T-cell (primary cell): ENCODE measurements at regions not wholly inside any gene's neighbourhood (a gene's known extent, or its start where the extent isn't known, plus 50 kb on each side); places are given as distances from the start of the nearest gene placed in this dataset.

Experiments
- ATAC-seq, 4 experiments: fragments of 200-7000 bp in 3 of 4; fragments of 150-1000 bp in 1 of 4; cut with Tn5 transposase; replicated peaks in 1 of 4; 1 replicate in 3 of 4; 2 replicates in 1 of 4; pipeline ENCODE4 v1.10.0; 2021; ENCODE audit warnings: moderate library complexity in 3 of 4, mild to moderate bottlenecking in 2 of 4, moderate number of reproducible peaks in 1 of 4
- CTCF ChIA-PET, 2 donors: fragments of 300-600 bp; sonication (Branson Sonifier 250); formaldehyde crosslinking; loops; one replicate each; lab custom pipeline; 2022; ENCODE audit warnings: antibody characterized with exemption in 2 of 2; lab: Charles Lee
- POLR2A ChIA-PET, 2 donors: fragments of 300-600 bp; sonication (Branson Sonifier 250); formaldehyde crosslinking; loops; one replicate each; lab custom pipeline; 2022; ENCODE audit warnings: antibody characterized with exemption in 2 of 2; lab: Charles Lee
- DNase-seq, 35 experiments: peaks; one replicate each; pipeline versions ENCODE4 v3.0.0 to v3.0.0-alpha.2; 2013 to 2023
- H3K27ac ChIP-seq: one replicate; pipeline ENCODE4 v1.5.1; 2013; ENCODE audit warnings: low read length
- H3K27me3 ChIP-seq, 2 experiments: replicated peaks in 1 of 2; 1 replicate in 1 of 2; 2 replicates in 1 of 2; pipeline versions ENCODE4 v1.6.1 to v1.7.0; 2013; ENCODE audit warnings: low read length in 1 of 2, mixed read lengths in 1 of 2; ENCODE audit not compliant: control insufficient read depth in 2 of 2, insufficient read depth in 2 of 2; ENCODE audit errors: extremely low read depth in 1 of 2
- H3K36me3 ChIP-seq, 2 donors: 1 replicate in 1 of 2; 2 replicates in 1 of 2; pipeline versions ENCODE4 v1.6.1 to v1.7.0; 2013; ENCODE audit warnings: low read length in 1 of 2; ENCODE audit not compliant: control insufficient read depth in 2 of 2, insufficient read depth in 1 of 2; ENCODE audit errors: extremely low read depth in 1 of 2
- H3K4me1 ChIP-seq, 2 experiments: 1 replicate in 1 of 2; 2 replicates in 1 of 2; pipeline versions ENCODE4 v1.6.1 to v1.7.0; 2013; ENCODE audit warnings: low read length in 2 of 2, mixed read lengths in 1 of 2; ENCODE audit not compliant: insufficient read depth in 2 of 2, control insufficient read depth in 1 of 2; ENCODE audit errors: extremely low read depth in 1 of 2
- H3K4me3 ChIP-seq, 2 donors: 1 replicate in 1 of 2; 2 replicates in 1 of 2; pipeline versions ENCODE4 v1.5.1 to v1.7.0; 2013; ENCODE audit warnings: mild to moderate bottlenecking in 2 of 2, low read length in 1 of 2, moderate library complexity in 1 of 2; ENCODE audit not compliant: control insufficient read depth in 1 of 2; ENCODE audit errors: extremely low read depth in 1 of 2
- H3K9me3 ChIP-seq: 2 replicates; pipeline ENCODE4 v1.7.0; 2013
- H3K27ac Mint-ChIP-seq, 2 donors: one replicate each; pipeline ENCODE4 v1.8.0; 2020 to 2021; ENCODE audit warnings: mild to moderate bottlenecking in 2 of 2, mixed read lengths in 2 of 2
- H3K27me3 Mint-ChIP-seq, 2 donors: one replicate each; pipeline ENCODE4 v1.8.0; 2021 to 2022; ENCODE audit warnings: mixed read lengths in 2 of 2
- H3K36me3 Mint-ChIP-seq: one replicate; pipeline ENCODE4 v1.8.0; 2021; ENCODE audit warnings: mixed read lengths
- H3K4me1 Mint-ChIP-seq, 3 donors: one replicate each; pipeline ENCODE4 v1.8.0; 2020 to 2022; ENCODE audit warnings: mixed read lengths in 3 of 3, mild to moderate bottlenecking in 1 of 3
- H3K4me3 Mint-ChIP-seq, 3 donors: one replicate each; pipeline ENCODE4 v1.8.0; 2020 to 2022; ENCODE audit warnings: mild to moderate bottlenecking in 3 of 3, mixed read lengths in 3 of 3, moderate library complexity in 3 of 3
- H3K9me3 Mint-ChIP-seq, 3 donors: one replicate each; pipeline ENCODE4 v1.8.0; 2020 to 2022; ENCODE audit warnings: mixed read lengths in 3 of 3
- WGBS: methylation state at CpG from one replicate; pipeline ENCODE4 v1.1.5; 2013; ENCODE audit warnings: missing lambda C conversion rate; ENCODE audit not compliant: insufficient coverage; 5-methylcytosine and 5-hydroxymethylcytosine counted together

DNA sequence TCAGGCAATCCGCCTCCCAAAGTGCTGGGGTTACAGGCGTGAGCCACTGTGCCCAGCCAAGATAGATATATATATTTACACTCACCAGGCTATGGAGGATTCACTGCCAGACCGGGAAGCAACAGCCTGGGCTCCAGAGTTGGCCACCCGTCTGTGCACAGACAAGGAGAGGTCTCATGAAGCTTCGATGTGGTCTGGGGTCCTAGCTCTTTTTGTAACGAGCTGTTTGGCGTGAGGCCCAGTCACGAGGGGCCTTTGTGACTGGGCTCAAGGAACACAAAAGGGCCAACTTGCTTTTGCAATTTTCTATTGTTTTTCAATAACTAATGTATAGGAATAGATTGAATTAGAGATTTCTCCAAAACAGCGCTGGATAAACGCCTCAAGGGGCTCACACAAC is 77.6 kb upstream of the EIF5 start:
- no peak overlapping the region for H3K27ac ChIP-seq
- Mint-ChIP-seq H3K27me3 (peaks cover 12 to 23% of the 10 kb centered on the region in 2 donors), H3K9me3 (peaks cover 0 to 5% (median 0%) of the 10 kb centered on the region in 3 donors), H3K4me1 (peaks cover 7 to 12% (median 9%) of the 10 kb centered on the region in 3 donors), H3K27ac (no peak overlapping the region), H3K4me3 (no peak overlapping the region), H3K36me3 (no peaks in the 10 kb centered on the region)
- H3K4me3 ChIP-seq, result no peak overlapping the region
- no peaks in the 10 kb centered on the region for H3K9me3 ChIP-seq
- POLR2A ChIA-PET, result no interaction called here
- peaks cover 0 to 4% of the 10 kb centered on the region in 2 experiments for H3K4me1 ChIP-seq
- 72% methylated on average over 3 of the region's 10 CpGs for WGBS
- ATAC-seq (no peak), DNase-seq (no peak)
- H3K36me3 ChIP-seq, result no peaks in the 10 kb centered on the region
- CTCF ChIA-PET, result no interaction called here
- peaks cover 0 to 9% of the 10 kb centered on the region in 2 experiments for H3K27me3 ChIP-seq

DNA sequence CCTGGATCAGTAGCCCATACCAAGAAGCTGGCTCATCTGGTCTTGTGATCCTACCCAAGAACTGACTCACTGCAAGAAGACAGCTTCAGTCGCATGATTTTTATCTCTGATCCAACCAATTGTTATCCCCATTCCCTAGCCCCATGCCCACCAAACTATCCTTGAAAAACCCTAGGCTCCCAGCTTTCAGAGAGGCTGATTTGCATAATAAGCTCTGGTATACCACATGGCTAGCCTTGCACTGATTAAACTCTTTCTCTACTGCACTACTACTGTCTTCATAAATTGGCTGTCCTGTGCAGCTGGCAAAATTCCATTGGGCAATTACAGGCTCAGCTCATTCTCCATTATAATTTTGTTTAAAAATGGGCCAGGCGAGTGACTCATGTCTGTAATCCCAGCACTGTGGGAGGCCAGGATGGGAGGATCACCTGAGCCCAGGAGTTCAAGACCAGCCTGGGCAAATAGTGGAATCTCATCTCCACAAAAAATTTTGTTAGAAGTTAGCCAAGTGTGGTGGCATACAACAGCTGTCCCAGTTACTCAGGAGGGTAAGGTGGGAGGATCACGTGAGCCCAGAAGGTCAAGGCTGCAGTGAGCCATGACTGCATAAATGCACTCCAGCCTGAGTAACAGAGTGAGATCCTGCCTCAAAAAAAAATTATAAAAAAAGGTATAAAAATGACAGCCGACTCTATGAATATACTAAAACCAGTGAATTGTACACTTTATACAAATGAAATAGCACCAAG is 76.7 kb upstream of the EIF5 start:
- Mint-ChIP-seq H3K9me3 (no peaks in the 10 kb centered on the region), H3K27ac (no peak overlapping the region), H3K4me3 (no peak overlapping the region), H3K36me3 (no peaks in the 10 kb centered on the region), H3K27me3 (peaks cover 12 to 21% of the 10 kb centered on the region in 2 donors), H3K4me1 (peaks cover 7 to 12% (median 11%) of the 10 kb centered on the region in 3 donors)
- no peak for ATAC-seq
- Histone ChIP-seq H3K27me3 (peaks cover 0 to 9% of the 10 kb centered on the region in 2 experiments), H3K27ac (no peak overlapping the region), H3K9me3 (no peaks in the 10 kb centered on the region), H3K4me3 (no peak overlapping the region), H3K36me3 (no peaks in the 10 kb centered on the region), H3K4me1 (peaks cover 0 to 4% of the 10 kb centered on the region in 2 experiments)
- ChIA-PET POLR2A (no interaction called here), CTCF (no interaction called here)
- no peak for DNase-seq
- WGBS, result 100% methylated on average over 1 of the region's 4 CpGs

DNA sequence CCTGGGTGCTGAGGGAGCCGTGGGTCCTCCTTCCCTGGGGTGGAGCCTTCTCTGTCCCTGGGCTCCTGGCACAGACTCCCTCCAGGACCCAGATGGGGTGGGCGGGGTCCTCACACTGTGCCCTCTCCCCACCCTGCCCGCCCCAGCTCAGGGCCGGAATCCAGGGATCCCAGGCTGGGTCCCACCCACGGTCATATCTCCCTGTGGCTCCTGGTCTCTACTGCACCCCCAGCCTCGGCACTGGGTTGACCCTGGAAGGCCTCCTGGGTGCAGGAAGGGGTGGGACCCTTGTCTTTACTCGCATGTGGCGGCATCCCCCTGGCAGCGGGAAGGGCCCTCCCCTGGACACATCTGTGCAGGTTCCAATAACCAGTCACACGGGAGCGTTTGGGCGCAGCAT is 75.8 kb upstream of the EIF5 start:
- peaks cover 7 to 12% (median 11%) of the 10 kb centered on the region in 3 donors for H3K4me1 Mint-ChIP-seq
- no peaks in the 10 kb centered on the region for H3K36me3 Mint-ChIP-seq
- H3K27me3 ChIP-seq, result peaks cover 0 to 9% of the 10 kb centered on the region in 2 experiments
- no peak for DNase-seq
- H3K4me3 ChIP-seq, result no peak overlapping the region
- WGBS, result 82% methylated on average over 11 of the region's 12 CpGs
- no peaks in the 10 kb centered on the region for H3K9me3 ChIP-seq
- H3K9me3 Mint-ChIP-seq, result no peaks in the 10 kb centered on the region
- POLR2A ChIA-PET, result no interaction called here
- H3K4me1 ChIP-seq, result peaks cover 0 to 4% of the 10 kb centered on the region in 2 experiments
- CTCF ChIA-PET, result no interaction called here
- no peaks in the 10 kb centered on the region for H3K36me3 ChIP-seq
- H3K27ac ChIP-seq, result no peak overlapping the region
- H3K4me3 Mint-ChIP-seq, result no peak overlapping the region
- ATAC-seq, result no peak
- peaks cover 14 to 21% of the 10 kb centered on the region in 2 donors for H3K27me3 Mint-ChIP-seq
- H3K27ac Mint-ChIP-seq, result no peak overlapping the region

DNA sequence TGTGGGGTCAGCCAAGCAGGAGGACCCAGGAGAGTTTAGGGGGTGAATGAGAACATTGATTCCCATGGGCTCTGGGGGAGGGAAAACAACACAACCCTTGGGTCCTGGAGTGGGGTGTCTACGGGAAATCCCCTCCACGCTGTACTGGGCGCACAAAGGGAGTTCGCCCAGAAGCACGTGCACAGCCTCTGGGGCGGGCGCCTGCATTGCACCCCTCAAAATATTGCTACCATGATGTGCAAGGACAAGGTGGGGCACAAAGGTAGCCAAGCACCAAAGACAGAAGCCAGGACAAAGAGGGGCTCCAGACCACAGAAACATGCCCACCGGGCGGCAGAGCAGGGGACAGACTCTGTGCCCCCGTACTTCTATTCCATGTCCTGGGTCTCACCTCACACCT is 74.9 kb upstream of the EIF5 start:
- CTCF ChIA-PET, result no interaction called here

DNA sequence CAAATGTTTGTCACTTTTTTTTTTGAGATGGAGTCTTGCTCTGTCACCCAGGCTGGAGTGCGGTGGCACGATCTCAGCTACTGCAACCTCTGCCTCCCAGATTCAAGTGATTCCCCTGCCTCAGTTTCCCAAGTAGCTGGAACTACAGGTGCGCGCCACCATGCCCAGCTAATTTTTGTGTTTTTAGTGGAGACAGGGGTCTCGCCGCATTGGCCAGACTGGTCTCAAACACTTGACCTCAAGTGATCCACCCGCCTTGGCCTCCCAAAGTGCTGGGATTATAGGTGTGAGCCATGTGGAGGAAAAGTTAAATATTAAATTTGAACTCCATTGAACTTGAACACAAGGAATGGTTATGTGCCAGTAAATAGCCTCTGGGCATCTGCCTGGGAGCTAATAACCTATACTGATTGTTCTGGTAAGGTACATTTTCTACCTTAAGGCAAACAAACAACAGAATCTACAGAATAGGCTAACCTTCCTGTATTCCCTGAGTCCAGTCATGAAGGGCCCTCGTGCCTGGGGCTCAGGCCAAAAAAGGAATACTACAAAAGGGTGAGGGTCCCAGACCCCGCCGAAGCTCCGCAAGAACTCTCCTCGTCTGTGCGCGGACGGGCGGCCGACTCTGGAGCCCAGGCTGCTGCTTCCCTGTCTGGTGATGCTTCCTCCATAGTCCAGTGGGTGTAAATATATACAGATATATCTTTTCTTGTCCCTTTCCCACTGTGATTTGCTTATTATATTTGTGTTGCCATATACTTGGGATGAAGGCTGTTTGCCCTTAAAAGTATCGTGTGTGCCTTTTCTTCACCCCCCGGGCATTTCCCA is 74.0 kb upstream of the EIF5 start:
- WGBS, result 82% methylated on average over 7 of the region's 19 CpGs
- ATAC-seq (no peak), DNase-seq (no peak)
- Histone ChIP-seq H3K9me3 (no peaks in the 10 kb centered on the region), H3K4me1 (peaks cover 0 to 4% of the 10 kb centered on the region in 2 experiments), H3K27me3 (peaks cover 0 to 14% of the 10 kb centered on the region in 2 experiments), H3K36me3 (no peaks in the 10 kb centered on the region), H3K4me3 (peak overlapping the region in 1 of 2 donors; percentile 36), H3K27ac (no peak overlapping the region)
- Mint-ChIP-seq H3K9me3 (no peaks in the 10 kb centered on the region), H3K27me3 (peaks cover 16 to 24% of the 10 kb centered on the region in 2 donors), H3K27ac (no peak overlapping the region), H3K36me3 (no peaks in the 10 kb centered on the region), H3K4me1 (peaks cover 7 to 12% (median 11%) of the 10 kb centered on the region in 3 donors), H3K4me3 (peak overlapping the region; percentile 50 to 70 (median 54))
- POLR2A ChIA-PET, result no interaction called here
- CTCF ChIA-PET, result interaction anchor here in 1 of 2 donors (0.6 kb wide), 1 partner anchor 533 kb away, joined by 3 read pairs; no protein-coding TSS in a partner anchor

More for the DNA sequence above, 74.9 kb upstream of the EIF5 start:
- no peak for DNase-seq
- H3K27ac ChIP-seq, result no peak overlapping the region
- 91% methylated on average over 8 of the region's 10 CpGs for WGBS
- H3K9me3 ChIP-seq, result no peaks in the 10 kb centered on the region
- peaks cover 0 to 4% of the 10 kb centered on the region in 2 experiments for H3K4me1 ChIP-seq
- Mint-ChIP-seq H3K4me1 (peaks cover 7 to 12% (median 11%) of the 10 kb centered on the region in 3 donors), H3K27me3 (peaks cover 14 to 21% of the 10 kb centered on the region in 2 donors), H3K27ac (no peak overlapping the region), H3K36me3 (no peaks in the 10 kb centered on the region), H3K4me3 (no peak overlapping the region), H3K9me3 (no peaks in the 10 kb centered on the region)
- POLR2A ChIA-PET, result no interaction called here
- ATAC-seq, result no peak
- no peak overlapping the region for H3K4me3 ChIP-seq
- peaks cover 0 to 6% of the 10 kb centered on the region in 2 experiments for H3K27me3 ChIP-seq
- no peaks in the 10 kb centered on the region for H3K36me3 ChIP-seq

DNA sequence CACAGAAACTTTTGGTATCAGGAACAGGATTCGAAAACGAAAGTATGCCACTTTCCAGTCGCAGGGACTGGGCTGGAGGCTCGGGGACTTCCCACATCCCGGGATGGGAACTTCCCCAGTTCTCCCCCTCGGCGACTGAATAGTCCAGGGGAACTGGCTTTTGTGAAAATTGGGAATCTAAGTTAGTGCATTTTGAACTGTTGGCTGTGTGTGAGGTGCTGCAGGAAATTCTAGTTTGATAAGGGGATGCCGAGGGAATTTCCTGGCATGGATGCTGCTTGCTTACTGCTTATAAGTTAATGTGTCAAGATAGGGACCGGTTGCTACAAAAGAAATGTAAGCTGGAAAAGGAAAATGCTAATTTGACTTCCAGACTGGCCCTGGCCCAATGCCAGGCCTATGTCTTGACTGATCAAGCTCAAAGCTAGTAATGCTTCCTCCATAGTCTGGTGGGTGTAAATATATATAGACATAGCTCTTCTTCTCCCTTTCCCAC is 73.4 kb upstream of the EIF5 start:
- H3K27ac ChIP-seq, result no peak overlapping the region
- H3K4me1 ChIP-seq, result peaks cover 0 to 4% of the 10 kb centered on the region in 2 experiments
- 7% methylated on average over 3 of the region's 9 CpGs for WGBS
- peaks cover 17 to 25% of the 10 kb centered on the region in 2 donors for H3K27me3 Mint-ChIP-seq
- H3K4me3 ChIP-seq, result peak overlapping the region in 1 of 2 donors; percentile 36
- H3K36me3 Mint-ChIP-seq, result no peaks in the 10 kb centered on the region
- DNase-seq (no peak), ATAC-seq (no peak)
- POLR2A ChIA-PET, result no interaction called here
- H3K27me3 ChIP-seq, result peaks cover 0 to 16% of the 10 kb centered on the region in 2 experiments
- no peaks in the 10 kb centered on the region for H3K9me3 ChIP-seq
- H3K36me3 ChIP-seq, result no peaks in the 10 kb centered on the region
- peaks cover 7 to 12% (median 11%) of the 10 kb centered on the region in 3 donors for H3K4me1 Mint-ChIP-seq
- H3K9me3 Mint-ChIP-seq, result no peaks in the 10 kb centered on the region
- CTCF ChIA-PET, result interaction anchor here in 1 of 2 donors (0.6 kb wide), 1 partner anchor 534 kb away, joined by 3 read pairs; no protein-coding TSS in a partner anchor
- H3K4me3 Mint-ChIP-seq, result peak overlapping the region; percentile 50 to 70 (median 54)
- H3K27ac Mint-ChIP-seq, result no peak overlapping the region
